Erythroblast (primary cell): ENCODE measurements at regions not wholly inside any gene's neighbourhood (a gene's known extent, or its start where the extent isn't known, plus 50 kb on each side); places are given as distances from the start of the nearest gene placed in this dataset.

ENCODE experiments used
- GATA1 ChIP-seq: IDR thresholded peaks from 2 replicates; pipeline ENCODE4 v1.6.1; 2011; ENCODE audit warnings: low read depth, mild to moderate bottlenecking, control low read depth, low read length, moderate library complexity
- POLR2A ChIP-seq: IDR thresholded peaks from 2 replicates; pipeline ENCODE4 v1.6.1; 2011; ENCODE audit warnings: mild to moderate bottlenecking, low read length

- TF ChIP-seq POLR2A = no peak
- TF ChIP-seq GATA1 = no peak
Measured at GRCh38 chr4:170940043-170940724, 850.4 kb upstream of the AADAT start.
